OCI-LY3 (cell line): ENCODE measurements at regions not wholly inside any gene's neighbourhood (a gene's known extent, or its start where the extent isn't known, plus 50 kb on each side); places are given as distances from the start of the nearest gene placed in this dataset.

Source experiments
- H2AFZ ChIP-seq: fragments of 200-600, 300-600 bp; shearing (Covaris generic); 2 replicates; pipeline ENCODE4 v1.6.0; 2014; ENCODE audit warnings: antibody characterized with exemption, low read depth, low read length
- H3K27ac ChIP-seq: fragments of 200-600, 300-600 bp; sonication (generic); 2 replicates; pipeline ENCODE4 v1.5.1; 2014; ENCODE audit warnings: mild to moderate bottlenecking, low read length, moderate library complexity, mixed read lengths
- H3K27me3 ChIP-seq: fragments of 200-600, 300-600 bp; sonication (generic); 2 replicates; pipeline ENCODE4 v1.6.1; 2014; ENCODE audit warnings: low read depth, low read length, mixed read lengths
- H3K36me3 ChIP-seq: fragments of 200-600, 300-600 bp; sonication (generic); replicated peaks from 2 replicates; pipeline ENCODE3; 2014; ENCODE audit warnings: low read depth, low read length, mixed read lengths
- H3K4me1 ChIP-seq: fragments of 300-600, 200-600 bp; sonication (generic); 2 replicates; pipeline ENCODE4 v1.6.1; 2014; ENCODE audit warnings: low read length, mixed read lengths
- H3K4me2 ChIP-seq: fragments of 200-600, 300-600 bp; sonication (generic); 2 replicates; pipeline ENCODE4 v1.6.1; 2014; ENCODE audit warnings: low read length, mixed read lengths
- H3K4me3 ChIP-seq: fragments of 300-600, 200-600 bp; sonication (generic); 2 replicates; pipeline ENCODE4 v1.5.1; 2014; ENCODE audit warnings: antibody characterized with exemption, mild to moderate bottlenecking, low read length, moderate library complexity
- H3K79me2 ChIP-seq: fragments of 300-600, 200-600 bp; shearing (Covaris generic); 2 replicates; pipeline ENCODE4 v1.6.1; 2014; ENCODE audit warnings: mild to moderate bottlenecking, low read length, mixed read lengths
- H3K9ac ChIP-seq: fragments of 300-600, 200-600 bp; shearing (Covaris generic); 2 replicates; pipeline ENCODE4 v1.6.0; 2014; ENCODE audit warnings: mild to moderate bottlenecking, low read length, moderate library complexity
- H3K9me3 ChIP-seq: fragments of 200-600, 300-600 bp; shearing (Covaris generic); 2 replicates; pipeline ENCODE4 v1.6.1; 2014; ENCODE audit warnings: low read length, mixed read lengths; ENCODE audit not compliant: insufficient read depth
- H4K20me1 ChIP-seq: fragments of 200-600, 300-600 bp; sonication (generic); 2 replicates; pipeline ENCODE4 v1.6.1; 2016; ENCODE audit warnings: low read length, mixed read lengths; ENCODE audit not compliant: insufficient read depth
- CTCF ChIP-seq: fragments of 200-600, 300-600 bp; sonication (generic); IDR thresholded peaks from 2 replicates; pipeline ENCODE4 v1.5.1; 2014; ENCODE audit warnings: antibody characterized with exemption, low read length, low read depth
- EZH2phosphoT487 ChIP-seq: fragments of 200-600 bp; shearing (Covaris generic); IDR thresholded peaks from 2 replicates; pipeline ENCODE4 v1.6.1; 2018; ENCODE audit warnings: antibody characterized with exemption, mixed run types, low read depth

GRCh38 chr10:76645341-76645740 lies 992.3 kb downstream of the KCNMA1 start:
- Histone ChIP-seq H3K4me3 (no peak overlapping the region), H3K4me2 (no peak overlapping the region), H2AFZ (no peak overlapping the region), H4K20me1 (no peaks in the 10 kb centered on the region), H3K9me3 (no peaks in the 10 kb centered on the region), H3K27me3 (no peaks in the 10 kb centered on the region), H3K9ac (no peak overlapping the region), H3K4me1 (no peaks in the 10 kb centered on the region), H3K36me3 (no peaks in the 10 kb centered on the region), H3K27ac (no peak overlapping the region), H3K79me2 (no peaks in the 10 kb centered on the region)
- no peak for TF ChIP-seq EZH2phosphoT487
- no peak for TF ChIP-seq CTCF

DNA sequence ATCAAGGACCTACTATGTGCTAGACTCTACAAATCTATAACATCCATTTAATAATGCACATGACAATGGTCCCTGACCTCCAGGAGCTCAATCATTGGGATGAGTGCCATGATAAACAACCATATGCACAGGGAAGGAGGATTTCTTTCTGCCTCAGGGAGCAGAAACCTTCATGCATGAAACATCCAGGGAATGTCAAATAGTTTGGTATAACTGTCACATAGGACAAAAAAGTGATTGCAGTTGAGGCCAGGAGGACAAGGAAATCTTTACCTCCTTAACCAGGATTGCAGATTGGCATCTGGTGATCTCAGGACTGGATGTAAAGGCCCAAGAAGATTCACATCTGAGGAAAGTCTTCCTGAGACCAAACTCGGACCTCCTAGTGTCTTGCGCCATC lies 993.1 kb downstream of the KCNMA1 start:
- Histone ChIP-seq H3K27ac (no peak overlapping the region), H3K36me3 (no peaks in the 10 kb centered on the region), H4K20me1 (no peaks in the 10 kb centered on the region), H3K27me3 (no peaks in the 10 kb centered on the region), H3K79me2 (no peaks in the 10 kb centered on the region), H3K4me2 (no peak overlapping the region), H3K9me3 (no peaks in the 10 kb centered on the region), H2AFZ (no peak overlapping the region), H3K4me3 (no peak overlapping the region), H3K4me1 (no peaks in the 10 kb centered on the region), H3K9ac (no peak overlapping the region)
- TF ChIP-seq EZH2phosphoT487, result no peak
- no peak for TF ChIP-seq CTCF

DNA sequence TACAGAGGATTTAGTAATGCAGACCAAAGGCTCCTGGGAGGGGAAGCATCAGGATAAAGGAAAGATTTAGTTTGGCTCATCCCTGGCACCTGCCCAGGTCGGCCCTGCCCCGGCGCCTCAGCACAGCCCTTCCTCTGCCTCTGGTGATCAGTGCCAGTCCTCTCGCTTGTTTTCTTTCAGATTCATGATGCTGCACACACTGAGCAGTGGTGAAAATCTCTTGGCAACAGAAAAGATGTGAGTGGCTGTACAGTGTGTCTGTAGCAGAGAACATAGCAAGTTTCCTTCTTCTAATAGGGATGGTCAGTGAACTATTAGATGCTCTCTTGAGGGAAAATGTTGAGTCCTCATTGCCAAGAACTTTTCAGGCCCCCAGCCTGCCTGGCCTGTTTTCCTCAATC lies 994.1 kb downstream of the KCNMA1 start:
- no peak overlapping the region for H3K4me3 ChIP-seq
- no peaks in the 10 kb centered on the region for H3K9me3 ChIP-seq
- H3K27ac ChIP-seq, result no peak overlapping the region
- no peak overlapping the region for H2AFZ ChIP-seq
- TF ChIP-seq EZH2phosphoT487 (no peak), CTCF (no peak)
- H3K4me1 ChIP-seq, result no peaks in the 10 kb centered on the region
- no peaks in the 10 kb centered on the region for H3K79me2 ChIP-seq
- H3K4me2 ChIP-seq, result no peak overlapping the region
- H3K36me3 ChIP-seq, result no peaks in the 10 kb centered on the region
- no peaks in the 10 kb centered on the region for H3K27me3 ChIP-seq
- H3K9ac ChIP-seq, result no peak overlapping the region
- H4K20me1 ChIP-seq, result no peaks in the 10 kb centered on the region

DNA sequence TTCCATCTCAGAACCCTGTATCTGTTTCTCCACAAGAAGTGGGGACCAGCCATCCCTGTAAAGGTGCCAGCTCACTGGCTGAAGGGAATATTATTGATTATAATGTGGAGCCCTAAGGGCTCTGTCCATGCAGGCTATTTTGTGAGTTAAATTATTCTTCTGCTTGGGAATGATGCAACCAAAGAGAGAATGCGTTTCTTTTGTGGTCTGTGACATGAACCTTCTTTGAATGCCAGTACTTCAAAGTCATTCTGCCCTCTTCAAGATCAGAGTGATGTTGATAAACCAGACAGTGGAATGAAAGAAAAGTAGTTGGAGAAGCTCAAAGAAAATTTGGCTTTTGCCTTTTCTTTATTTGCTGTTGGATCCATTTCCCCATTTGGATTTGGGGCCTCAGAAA lies 995.2 kb downstream of the KCNMA1 start:
- H3K79me2 ChIP-seq, result no peaks in the 10 kb centered on the region
- H4K20me1 ChIP-seq, result no peaks in the 10 kb centered on the region
- no peaks in the 10 kb centered on the region for H3K27me3 ChIP-seq
- no peaks in the 10 kb centered on the region for H3K9me3 ChIP-seq
- no peak overlapping the region for H3K9ac ChIP-seq
- TF ChIP-seq CTCF, result no peak
- no peak overlapping the region for H3K4me2 ChIP-seq
- no peaks in the 10 kb centered on the region for H3K36me3 ChIP-seq
- H3K4me1 ChIP-seq, result no peaks in the 10 kb centered on the region
- no peak overlapping the region for H3K4me3 ChIP-seq
- no peak overlapping the region for H2AFZ ChIP-seq
- H3K27ac ChIP-seq, result no peak overlapping the region
